H1 (cell line): ENCODE measurements at regions not wholly inside any gene's neighbourhood (a gene's known extent, or its start where the extent isn't known, plus 50 kb on each side); places are given as distances from the start of the nearest gene placed in this dataset.
A peak's percentile ranks its signal among the peaks of the same experiment; 100 is the strongest.
"Not testable (repeated sequence)": the region's sequence is repeated elsewhere in the genome, so short reads cannot be mapped to it uniquely, and the experiment has no call there.

Source experiments
- CBX5 ChIP-seq: fragments of 300-800, 300-1000 bp; sonication (generic); IDR thresholded peaks from 2 replicates; pipeline ENCODE4 v1.7.1; 2016; ENCODE audit warnings: antibody characterized with exemption, low read length, low read depth
- CHD2 ChIP-seq: IDR thresholded peaks from 2 replicates; pipeline ENCODE4 v1.6.1; 2012; ENCODE audit warnings: low read length, improper control_type of control experiment
- CREB1 ChIP-seq: IDR thresholded peaks from 2 replicates; pipeline ENCODE4 v1.6.1; 2012; ENCODE audit warnings: inconsistent platforms
- EP300 ChIP-seq, 2 experiments: IDR thresholded peaks; 1 replicate in 1 of 2; 2 replicates in 1 of 2; pipeline ENCODE4 v1.6.1; 2011 to 2012; ENCODE audit warnings: low read depth in 2 of 2, low read length in 2 of 2, mild to moderate bottlenecking in 2 of 2, borderline replicate concordance in 1 of 2, inconsistent platforms in 1 of 2, moderate library complexity in 1 of 2
- EZH2 ChIP-seq: fragments of 200-600 bp; sonication (generic); IDR thresholded peaks from 2 replicates; pipeline ENCODE4 v1.7.1; 2012; ENCODE audit warnings: low read depth, mild to moderate bottlenecking, moderate library complexity, low read length, inconsistent platforms; ENCODE audit not compliant: severe bottlenecking
- JUND ChIP-seq: IDR thresholded peaks from 2 replicates; pipeline ENCODE4 v1.6.1; 2011; ENCODE audit warnings: mild to moderate bottlenecking, improper control_type of control experiment, low read length
- NANOG ChIP-seq: IDR thresholded peaks from 2 replicates; pipeline ENCODE4 v1.6.1; 2011; ENCODE audit warnings: low read length, low read depth, mild to moderate bottlenecking, inconsistent platforms; ENCODE audit not compliant: insufficient read depth, poor library complexity, severe bottlenecking
- POLR2A ChIP-seq, 2 experiments: IDR thresholded peaks; 1 replicate in 1 of 2; 2 replicates in 1 of 2; pipeline ENCODE4 v1.6.1; 2011; ENCODE audit warnings: low read depth in 2 of 2, low read length in 2 of 2, mild to moderate bottlenecking in 2 of 2; ENCODE audit errors: control extremely low read depth in 1 of 2
- RAD21 ChIP-seq, 2 experiments: IDR thresholded peaks in 1 of 2; conservative IDR thresholded peaks in 1 of 2; 2 replicates each; pipeline ENCODE4 v1.6.1; 2011; ENCODE audit warnings: low read depth in 2 of 2, low read length in 2 of 2, improper control_type of control experiment in 1 of 2, inconsistent platforms in 1 of 2, mild to moderate bottlenecking in 1 of 2, moderate library complexity in 1 of 2
- TAF1 ChIP-seq: IDR thresholded peaks from 2 replicates; pipeline ENCODE4 v1.6.1; 2011; ENCODE audit warnings: mild to moderate bottlenecking, low read depth, low read length
- TAF7 ChIP-seq: optimal IDR thresholded peaks from 2 replicates; pipeline ENCODE3; 2011; ENCODE audit warnings: low read depth, mild to moderate bottlenecking, inconsistent platforms, low read length, moderate library complexity, borderline replicate concordance
- TEAD4 ChIP-seq: IDR thresholded peaks from 2 replicates; pipeline ENCODE4 v1.6.1; 2012; ENCODE audit warnings: low read depth, low read length, inconsistent platforms, mixed read lengths
- ZNF274 ChIP-seq: IDR thresholded peaks from 2 replicates; pipeline ENCODE4 v1.7.0; 2012; ENCODE audit warnings: low read length, borderline replicate concordance; ENCODE audit errors: extremely low read depth
- TF ChIP-seq, protein P1 (sequence below), 3 experiments: IDR thresholded peaks; 1 replicate in 2 of 3; 2 replicates in 1 of 3; pipeline versions ENCODE4 v1.5.1 to v1.6.1; 2011; ENCODE audit warnings: low read length in 3 of 3, mild to moderate bottlenecking in 3 of 3, inconsistent platforms in 2 of 3, low read depth in 1 of 3, moderate library complexity in 1 of 3; ENCODE audit not compliant: insufficient read depth in 1 of 3; ENCODE audit errors: control extremely low read depth in 1 of 3

DNA sequence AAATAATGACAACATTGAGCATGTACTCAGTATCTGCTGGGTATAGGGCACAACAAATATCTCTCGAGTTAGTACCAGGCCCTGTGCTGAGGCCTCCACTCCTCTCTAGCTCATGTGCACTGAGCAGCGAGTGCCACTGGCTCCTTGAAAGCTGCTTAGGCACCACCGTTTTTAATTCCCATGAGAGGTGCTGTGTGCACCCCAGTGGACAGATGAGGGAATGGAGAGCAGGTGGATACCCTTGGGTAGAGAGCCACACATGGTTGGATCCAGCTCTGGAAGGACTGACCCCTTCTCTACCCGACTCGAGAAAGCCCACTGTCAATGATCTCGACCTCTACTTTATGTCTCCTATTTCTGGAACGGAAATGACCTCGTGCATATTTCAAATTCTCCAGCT, 58.7 kb upstream of the NBPF8 start:
- peak; percentile 21 to 33; a peak in 3 of 4 replicates for TF ChIP-seq RAD21 (IDR thresholded peaks at IDR 0.05 in 1 of 2, conservative IDR thresholded peaks at IDR 0.05 in 1 of 2; ENCODE audit: low read depth in 2 of 2, low read length in 2 of 2)
- not testable (repeated sequence) for TF ChIP-seq NANOG; ZNF274; POLR2A (IDR thresholded peaks at IDR 0.05; ENCODE audit: control extremely low read depth in 1 of 2, low read depth in 2 of 2, low read length in 2 of 2); CBX5; CHD2; EZH2; CREB1; EP300 (IDR thresholded peaks at IDR 0.05; ENCODE audit: borderline replicate concordance in 1 of 2, low read depth in 2 of 2, low read length in 2 of 2); TAF7; TAF1; JUND; TEAD4
- TF ChIP-seq, protein P1, sequence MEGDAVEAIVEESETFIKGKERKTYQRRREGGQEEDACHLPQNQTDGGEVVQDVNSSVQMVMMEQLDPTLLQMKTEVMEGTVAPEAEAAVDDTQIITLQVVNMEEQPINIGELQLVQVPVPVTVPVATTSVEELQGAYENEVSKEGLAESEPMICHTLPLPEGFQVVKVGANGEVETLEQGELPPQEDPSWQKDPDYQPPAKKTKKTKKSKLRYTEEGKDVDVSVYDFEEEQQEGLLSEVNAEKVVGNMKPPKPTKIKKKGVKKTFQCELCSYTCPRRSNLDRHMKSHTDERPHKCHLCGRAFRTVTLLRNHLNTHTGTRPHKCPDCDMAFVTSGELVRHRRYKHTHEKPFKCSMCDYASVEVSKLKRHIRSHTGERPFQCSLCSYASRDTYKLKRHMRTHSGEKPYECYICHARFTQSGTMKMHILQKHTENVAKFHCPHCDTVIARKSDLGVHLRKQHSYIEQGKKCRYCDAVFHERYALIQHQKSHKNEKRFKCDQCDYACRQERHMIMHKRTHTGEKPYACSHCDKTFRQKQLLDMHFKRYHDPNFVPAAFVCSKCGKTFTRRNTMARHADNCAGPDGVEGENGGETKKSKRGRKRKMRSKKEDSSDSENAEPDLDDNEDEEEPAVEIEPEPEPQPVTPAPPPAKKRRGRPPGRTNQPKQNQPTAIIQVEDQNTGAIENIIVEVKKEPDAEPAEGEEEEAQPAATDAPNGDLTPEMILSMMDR (IDR thresholded peaks at IDR 0.05; ENCODE audit: control extremely low read depth in 1 of 3, insufficient read depth in 1 of 3, low read depth in 1 of 3, low read length in 3 of 3): peak in 1 of 3 experiments; percentile 25; a peak in 1 of 4 replicates
